ENCODE measurements at regions not wholly inside any gene's neighbourhood (a gene's known extent, or its start where the extent isn't known, plus 50 kb on each side); places are given as distances from the start of the nearest gene placed in this dataset.

DNA sequence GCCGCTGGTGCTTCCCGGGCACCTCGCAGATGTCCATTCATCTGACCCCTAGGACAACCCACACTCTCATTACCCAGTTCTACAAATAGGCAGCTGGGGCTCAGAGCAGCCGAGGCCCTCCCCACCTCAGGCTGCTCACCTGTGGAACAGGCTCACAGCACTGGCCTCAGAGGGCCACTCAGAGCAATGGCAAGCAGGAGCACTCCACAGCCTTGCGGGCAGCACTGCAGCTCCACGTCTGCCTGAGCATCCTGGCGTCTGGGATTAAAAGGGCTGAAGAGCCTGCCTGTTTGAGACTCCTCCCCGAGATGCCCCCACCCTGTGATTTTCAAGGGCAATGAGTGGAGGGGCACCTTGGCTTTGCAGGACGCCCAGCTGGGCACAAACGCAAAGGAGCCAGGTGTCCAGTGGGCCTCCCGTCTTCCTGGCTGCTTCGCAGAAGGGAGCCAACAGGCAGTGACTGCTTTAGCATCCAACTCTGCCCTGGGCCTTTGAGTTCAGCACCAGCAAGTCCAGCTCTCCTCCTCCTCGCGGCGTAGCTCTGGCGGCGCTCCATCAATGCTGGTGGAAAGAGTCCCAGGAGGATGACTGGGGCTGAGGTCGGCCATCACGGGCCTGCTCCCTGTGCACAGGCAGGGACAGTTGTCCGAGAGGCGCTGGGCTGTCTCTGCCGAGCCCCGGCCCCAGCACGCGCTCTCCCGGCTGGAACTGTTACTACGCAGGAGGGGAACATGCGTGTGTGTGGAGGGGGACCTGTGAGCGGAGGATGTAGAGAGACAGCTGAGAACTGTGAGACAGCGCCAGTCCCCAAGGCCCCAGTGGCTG is 297.2 kb downstream of the NDUFA10 start:
- no TSS peak for BruUV-seq (replicated peaks)
- Mint-ChIP-seq H3K27me3 (ENCODE audit: unreplicated experiment) (peaks cover 68% of the 10 kb centered on the region), H3K9me3 (ENCODE audit: low read depth, unreplicated experiment) (peaks cover 5% of the 10 kb centered on the region), H3K27ac (ENCODE audit: unreplicated experiment) (no peak overlapping the region), H3K36me3 (ENCODE audit: insufficient read depth, unreplicated experiment) (peaks cover 3% of the 10 kb centered on the region), H3K4me1 (ENCODE audit: low read depth, unreplicated experiment) (no peaks in the 10 kb centered on the region), H3K4me3 (ENCODE audit: low read depth, unreplicated experiment) (no peak overlapping the region)
- CTCF ChIA-PET: no interaction called here
- intact Hi-C loops (cut with micrococcal nuclease; ENCODE audit: unreplicated experiment): no loop called here
- no peak for DNase-seq
- TF ChIP-seq, protein P1, sequence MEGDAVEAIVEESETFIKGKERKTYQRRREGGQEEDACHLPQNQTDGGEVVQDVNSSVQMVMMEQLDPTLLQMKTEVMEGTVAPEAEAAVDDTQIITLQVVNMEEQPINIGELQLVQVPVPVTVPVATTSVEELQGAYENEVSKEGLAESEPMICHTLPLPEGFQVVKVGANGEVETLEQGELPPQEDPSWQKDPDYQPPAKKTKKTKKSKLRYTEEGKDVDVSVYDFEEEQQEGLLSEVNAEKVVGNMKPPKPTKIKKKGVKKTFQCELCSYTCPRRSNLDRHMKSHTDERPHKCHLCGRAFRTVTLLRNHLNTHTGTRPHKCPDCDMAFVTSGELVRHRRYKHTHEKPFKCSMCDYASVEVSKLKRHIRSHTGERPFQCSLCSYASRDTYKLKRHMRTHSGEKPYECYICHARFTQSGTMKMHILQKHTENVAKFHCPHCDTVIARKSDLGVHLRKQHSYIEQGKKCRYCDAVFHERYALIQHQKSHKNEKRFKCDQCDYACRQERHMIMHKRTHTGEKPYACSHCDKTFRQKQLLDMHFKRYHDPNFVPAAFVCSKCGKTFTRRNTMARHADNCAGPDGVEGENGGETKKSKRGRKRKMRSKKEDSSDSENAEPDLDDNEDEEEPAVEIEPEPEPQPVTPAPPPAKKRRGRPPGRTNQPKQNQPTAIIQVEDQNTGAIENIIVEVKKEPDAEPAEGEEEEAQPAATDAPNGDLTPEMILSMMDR (IDR thresholded peaks at IDR 0.05; ENCODE audit: unreplicated experiment): no peak

DNA sequence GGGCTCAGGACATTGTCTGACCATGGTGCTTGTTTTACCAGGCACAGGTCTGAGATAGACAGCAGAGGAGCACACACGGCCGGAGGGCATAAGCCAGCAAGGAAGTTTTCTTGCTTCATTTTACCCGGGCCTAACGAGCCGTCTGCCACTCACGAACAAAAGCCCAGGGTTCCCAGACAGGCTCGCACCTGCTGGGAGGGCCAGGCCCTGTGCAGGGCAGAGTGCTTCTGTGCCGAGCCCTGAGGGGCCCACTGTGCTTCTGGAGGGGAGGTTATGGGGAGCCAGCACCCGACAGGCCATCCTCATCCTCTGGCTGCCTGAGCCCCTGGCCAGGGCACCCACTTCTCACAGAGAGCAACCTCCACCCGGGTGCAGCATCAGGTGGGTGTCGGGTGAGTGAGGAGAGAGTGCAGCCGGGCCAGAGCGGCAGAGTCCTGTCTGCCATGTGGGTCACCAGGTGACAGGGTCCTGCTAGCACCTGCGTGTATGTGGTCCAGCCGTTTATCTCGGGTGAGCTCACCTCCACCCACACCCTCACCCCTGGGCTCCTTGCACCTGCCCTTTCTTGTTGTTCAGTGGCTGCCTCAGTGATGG is 297.9 kb downstream of the NDUFA10 start:
- Mint-ChIP-seq H3K27me3 (ENCODE audit: unreplicated experiment) (peaks cover 61% of the 10 kb centered on the region), H3K4me3 (ENCODE audit: low read depth, unreplicated experiment) (no peak overlapping the region), H3K4me1 (ENCODE audit: low read depth, unreplicated experiment) (no peaks in the 10 kb centered on the region), H3K27ac (ENCODE audit: unreplicated experiment) (no peak overlapping the region), H3K36me3 (ENCODE audit: insufficient read depth, unreplicated experiment) (no peaks in the 10 kb centered on the region), H3K9me3 (ENCODE audit: low read depth, unreplicated experiment) (peaks cover 5% of the 10 kb centered on the region)
- no peak for DNase-seq
- intact Hi-C loops (cut with micrococcal nuclease; ENCODE audit: unreplicated experiment): no loop called here
- TF ChIP-seq, protein P1 (IDR thresholded peaks at IDR 0.05; ENCODE audit: unreplicated experiment): no peak
- CTCF ChIA-PET: no interaction called here
- no TSS peak for BruUV-seq (replicated peaks)

DNA sequence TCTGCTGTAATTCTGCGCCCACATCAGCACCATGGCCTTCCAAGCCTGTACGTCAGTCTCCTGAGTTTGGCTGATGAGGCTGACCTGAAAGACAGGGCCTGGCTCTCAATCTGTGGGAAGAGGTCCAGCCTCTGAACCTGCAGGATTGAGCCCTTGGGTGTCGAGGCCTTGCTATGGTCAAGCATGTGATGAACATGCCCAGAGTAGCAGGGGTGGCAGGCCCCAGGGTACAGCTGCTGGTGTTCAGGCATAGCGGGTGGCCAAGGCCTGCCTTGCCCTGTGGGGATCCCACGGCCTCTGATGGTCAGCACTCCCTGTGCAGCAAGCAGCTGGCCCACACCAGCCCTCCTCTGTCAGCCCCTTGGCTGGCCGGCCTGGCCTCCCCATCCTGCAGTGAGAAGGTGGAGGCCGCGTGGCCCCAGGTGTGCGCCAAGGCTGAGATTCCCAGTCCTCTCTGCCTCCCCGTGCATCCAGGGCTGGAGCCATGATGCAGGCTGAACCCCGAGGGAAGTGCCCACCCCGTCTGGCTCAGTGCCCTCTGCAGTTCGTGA is 298.4 kb downstream of the NDUFA10 start:
- intact Hi-C loops (cut with micrococcal nuclease; ENCODE audit: unreplicated experiment): no loop called here

DNA sequence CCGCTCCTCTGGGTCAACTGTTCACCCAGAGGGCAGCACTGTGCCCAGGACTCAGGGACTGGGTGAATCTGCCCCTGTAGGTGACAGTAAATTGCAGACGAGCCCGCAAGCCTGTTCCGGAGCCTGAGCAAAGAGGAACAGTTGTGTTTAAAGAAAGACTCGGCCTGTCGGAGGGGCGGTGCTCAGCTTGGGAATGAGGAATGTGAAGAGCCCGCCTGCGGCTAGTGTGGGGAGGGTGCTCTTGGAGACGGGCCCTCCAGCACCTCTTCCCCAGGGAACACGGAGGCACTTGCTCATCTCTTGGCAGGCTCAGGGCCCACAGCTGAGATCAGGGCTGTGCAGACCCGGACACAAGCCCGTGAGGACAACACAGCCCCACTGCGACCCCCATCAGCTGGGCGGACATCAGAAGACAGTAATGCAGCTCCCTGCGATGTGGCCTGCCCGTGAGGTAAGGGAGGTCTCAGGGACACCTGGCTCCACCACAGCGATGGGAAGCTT is 299.0 kb downstream of the NDUFA10 start:
- no peak overlapping the region for H3K27ac Mint-ChIP-seq (ENCODE audit: unreplicated experiment)
- BruUV-seq (replicated peaks): no TSS peak
- TF ChIP-seq, protein P1 (IDR thresholded peaks at IDR 0.05; ENCODE audit: unreplicated experiment): no peak
- H3K27me3 Mint-ChIP-seq (ENCODE audit: unreplicated experiment): peaks cover 50% of the 10 kb centered on the region
- CTCF ChIA-PET: no interaction called here
- peaks cover 5% of the 10 kb centered on the region for H3K9me3 Mint-ChIP-seq (ENCODE audit: low read depth, unreplicated experiment)
- intact Hi-C loops (cut with micrococcal nuclease; ENCODE audit: unreplicated experiment): no loop called here
- no peaks in the 10 kb centered on the region for H3K36me3 Mint-ChIP-seq (ENCODE audit: insufficient read depth, unreplicated experiment)
- DNase-seq: no peak
- H3K4me3 Mint-ChIP-seq (ENCODE audit: low read depth, unreplicated experiment): no peak overlapping the region
- H3K4me1 Mint-ChIP-seq (ENCODE audit: low read depth, unreplicated experiment): no peaks in the 10 kb centered on the region

More for the DNA sequence above, 298.4 kb downstream of the NDUFA10 start:
- Mint-ChIP-seq H3K27ac (ENCODE audit: unreplicated experiment) (no peak overlapping the region), H3K27me3 (ENCODE audit: unreplicated experiment) (peaks cover 55% of the 10 kb centered on the region), H3K36me3 (ENCODE audit: insufficient read depth, unreplicated experiment) (no peaks in the 10 kb centered on the region), H3K4me1 (ENCODE audit: low read depth, unreplicated experiment) (no peaks in the 10 kb centered on the region), H3K4me3 (ENCODE audit: low read depth, unreplicated experiment) (no peak overlapping the region), H3K9me3 (ENCODE audit: low read depth, unreplicated experiment) (peaks cover 5% of the 10 kb centered on the region)
- TF ChIP-seq, protein P1 (IDR thresholded peaks at IDR 0.05; ENCODE audit: unreplicated experiment): no peak
- BruUV-seq (replicated peaks): no TSS peak
- no peak for DNase-seq
- CTCF ChIA-PET: no interaction called here
